ENCODE measurements at regions not wholly inside any gene's neighbourhood (a gene's known extent, or its start where the extent isn't known, plus 50 kb on each side); places are given as distances from the start of the nearest gene placed in this dataset.
"Not testable (repeated sequence)": the region's sequence is repeated elsewhere in the genome, so short reads cannot be mapped to it uniquely, and the experiment has no call there.

DNA sequence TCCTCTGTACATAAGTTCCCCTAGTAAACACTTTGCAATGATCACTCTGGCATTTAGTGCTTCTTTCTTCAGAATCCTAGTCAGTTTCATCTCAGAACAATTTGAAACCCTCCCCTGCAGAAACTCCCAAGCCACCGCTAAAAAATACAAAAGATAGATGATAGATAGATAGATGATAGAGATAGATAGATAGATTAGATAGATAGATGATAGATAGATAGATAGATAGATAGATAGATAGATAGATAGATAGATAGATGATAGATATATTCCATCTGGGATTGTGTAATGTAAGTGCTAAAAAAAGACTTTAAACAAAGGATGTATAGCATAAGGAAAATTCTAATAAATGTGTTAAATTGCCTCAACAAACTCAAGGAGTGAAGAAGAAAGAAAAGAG lies 212.6 kb upstream of the POGK start:
- no peak for DNase-seq (ENCODE audit: low read depth)

DNA sequence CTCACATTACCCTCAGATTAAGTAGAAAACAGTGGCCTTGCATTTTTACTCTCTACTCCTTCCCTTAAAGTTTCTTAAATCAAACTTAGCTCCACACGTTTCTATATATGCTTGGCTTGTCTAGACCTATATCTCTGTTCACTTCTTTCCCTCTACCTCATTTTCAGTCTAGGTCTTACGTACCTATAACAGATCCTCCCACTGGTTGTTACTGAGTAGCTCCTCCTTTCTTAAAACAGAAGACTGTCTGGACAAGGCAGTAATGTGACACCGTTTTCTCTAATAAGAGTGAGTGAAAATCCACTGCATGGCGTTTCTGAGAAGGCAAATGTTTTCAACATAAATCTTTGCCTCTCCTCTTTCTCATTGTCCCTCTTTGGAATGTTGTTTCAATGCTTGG lies 211.7 kb upstream of the POGK start:
- DNase-seq (ENCODE audit: low read depth) = no peak

DNA sequence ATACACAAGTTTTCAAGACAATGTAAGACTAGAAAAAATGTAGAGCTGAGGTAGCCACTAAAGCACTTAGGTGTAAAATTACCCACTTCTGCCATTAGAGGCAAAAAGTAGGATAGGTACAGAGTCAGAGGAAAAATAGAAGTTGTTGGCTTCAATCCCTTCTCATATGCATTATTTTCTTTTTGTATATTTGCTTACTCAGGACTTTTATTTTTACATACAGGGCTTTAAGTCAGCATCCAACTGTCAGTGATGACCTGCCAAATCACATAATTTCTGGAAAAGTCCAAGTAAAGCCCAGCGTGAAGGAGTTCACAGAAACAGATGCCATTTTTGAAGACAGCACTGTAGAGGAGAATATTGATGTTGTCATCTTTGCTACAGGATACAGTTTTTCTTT lies 211.0 kb upstream of the POGK start:
- no peak for DNase-seq (ENCODE audit: low read depth)

DNA sequence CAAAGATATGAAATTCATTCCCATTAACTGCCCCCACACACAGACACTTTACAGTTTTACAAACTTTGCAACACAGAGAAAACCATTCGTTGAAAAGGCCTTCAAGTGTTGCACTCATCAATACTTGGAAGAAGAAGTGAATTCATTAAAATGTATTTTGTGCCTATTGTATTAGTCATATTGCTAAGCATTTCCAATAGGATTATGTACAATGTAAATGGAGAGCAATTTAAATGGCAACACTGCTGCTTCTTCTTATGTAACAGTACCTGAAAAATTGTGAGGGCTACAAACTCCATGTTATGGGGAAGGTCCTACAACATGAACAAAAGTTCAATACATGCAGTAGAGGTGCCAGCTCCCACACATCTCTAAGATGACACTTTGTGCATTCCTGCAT lies 209.3 kb upstream of the POGK start:
- no peak for DNase-seq (ENCODE audit: low read depth)

DNA sequence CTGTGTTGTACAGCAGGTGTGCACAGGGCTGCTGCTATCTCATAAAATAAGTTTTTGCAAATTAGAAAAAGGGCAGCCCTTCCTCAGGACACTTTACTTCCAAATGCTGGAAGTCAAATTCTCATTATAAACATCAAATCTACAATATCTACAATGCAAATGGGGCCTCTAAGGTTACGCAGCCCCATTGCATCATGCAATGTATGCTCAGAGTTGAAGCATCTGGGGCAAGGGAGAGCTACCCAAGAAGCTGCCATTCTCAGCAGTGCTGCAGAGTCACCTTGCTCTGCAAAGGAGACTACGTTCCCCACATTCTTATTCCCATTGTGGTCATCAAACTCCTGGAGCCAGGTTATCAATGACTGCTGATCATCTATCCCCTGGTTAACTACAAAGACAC lies 208.9 kb upstream of the POGK start:
- no peak for DNase-seq (ENCODE audit: low read depth)

DNA sequence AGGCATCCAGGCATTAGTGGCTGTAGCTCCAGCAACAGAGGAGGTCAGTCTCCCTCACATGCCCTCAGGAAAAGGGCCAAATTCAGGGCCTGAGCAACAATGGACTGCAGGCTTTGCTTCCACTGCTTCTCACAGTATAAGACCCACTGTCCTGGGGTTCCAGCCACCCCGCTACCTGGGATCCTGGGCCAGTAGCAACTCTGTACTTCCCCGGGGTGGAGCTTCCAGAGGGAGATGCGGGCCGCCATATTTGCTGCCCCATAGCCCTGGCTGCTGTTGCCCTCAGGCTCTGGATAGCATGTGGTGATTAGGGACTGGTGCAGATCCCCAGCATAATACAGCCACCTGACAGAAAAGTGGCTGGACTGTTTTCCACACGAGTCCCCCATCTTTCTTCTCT lies 201.1 kb upstream of the POGK start:
- no peak for DNase-seq (ENCODE audit: low read depth)

DNA sequence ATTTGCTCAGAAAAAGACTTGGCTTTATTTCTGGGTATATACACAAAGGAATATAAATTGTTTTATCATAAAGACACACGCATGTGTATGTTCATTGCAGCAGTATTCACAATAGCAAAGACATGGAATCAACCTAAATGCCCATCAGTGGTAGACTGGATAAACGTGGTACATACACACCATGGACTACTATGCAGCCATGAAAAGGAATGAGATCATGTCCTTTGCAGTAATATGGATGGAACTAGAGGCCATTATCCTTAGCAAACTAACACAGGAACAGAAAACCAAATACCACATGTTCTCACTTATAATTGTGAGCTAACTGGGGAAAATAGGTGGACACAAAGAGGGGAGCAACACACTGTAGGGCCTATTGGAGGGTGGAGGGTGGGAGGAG lies 182.0 kb upstream of the POGK start:
- DNase-seq (ENCODE audit: low read depth) = not testable (repeated sequence)

DNA sequence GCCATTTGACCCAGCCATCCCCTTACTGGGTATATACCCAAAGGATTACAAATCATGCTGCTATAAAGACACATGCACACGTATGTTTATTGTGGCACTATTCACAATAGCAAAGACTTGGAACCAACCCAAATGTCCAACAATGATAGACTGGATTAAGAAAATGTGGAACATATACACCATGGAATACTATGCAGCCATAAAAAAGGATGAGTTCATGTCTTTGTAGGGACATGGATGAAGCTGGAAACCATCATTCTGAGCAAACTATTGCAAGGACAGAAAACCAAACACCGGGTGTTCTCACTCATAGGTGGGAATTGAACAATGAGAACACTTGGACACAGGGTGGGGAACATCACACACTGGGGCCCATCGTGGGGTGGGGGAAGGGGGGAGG lies 172.5 kb upstream of the POGK start:
- DNase-seq (ENCODE audit: low read depth) = not testable (repeated sequence)

DNA sequence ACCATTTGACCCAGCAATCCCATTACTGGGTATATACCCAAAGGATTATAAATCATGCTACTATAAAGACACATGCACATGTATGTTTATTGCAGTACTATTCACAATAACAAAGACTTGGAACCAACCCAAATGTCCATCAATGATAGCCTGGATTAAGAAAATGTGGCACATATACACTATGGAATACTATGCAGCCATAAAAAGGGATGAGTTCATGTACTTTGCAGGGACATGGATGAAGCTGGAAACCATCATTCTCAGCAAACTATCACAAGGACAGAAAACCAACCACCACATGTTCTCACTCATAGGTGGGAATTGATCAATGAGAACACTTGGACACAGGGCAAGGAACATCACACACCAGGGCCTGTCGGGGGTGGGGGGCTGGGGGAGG lies 171.7 kb upstream of the POGK start:
- not testable (repeated sequence) for DNase-seq (ENCODE audit: low read depth)

DNA sequence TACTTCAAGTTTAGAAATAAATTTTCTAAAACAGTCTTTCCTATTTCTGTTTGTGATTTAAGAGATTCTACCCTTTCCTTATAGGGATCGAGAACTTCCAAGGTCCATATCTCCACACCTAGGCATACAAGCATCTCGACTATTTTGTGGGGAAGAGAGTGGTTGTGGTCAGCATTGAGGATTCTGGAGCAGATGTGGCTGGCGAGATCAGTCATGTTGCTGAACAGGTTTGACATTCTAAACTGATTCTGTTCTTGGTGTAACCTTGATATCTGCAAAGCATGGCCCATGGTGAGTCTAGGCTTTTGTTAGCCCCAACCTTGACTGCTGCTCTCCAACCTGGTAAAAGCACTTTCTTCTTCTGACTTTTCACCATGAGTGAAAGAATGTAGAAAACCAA lies 167.6 kb upstream of the POGK start:
- no peak for DNase-seq (ENCODE audit: low read depth)

DNA sequence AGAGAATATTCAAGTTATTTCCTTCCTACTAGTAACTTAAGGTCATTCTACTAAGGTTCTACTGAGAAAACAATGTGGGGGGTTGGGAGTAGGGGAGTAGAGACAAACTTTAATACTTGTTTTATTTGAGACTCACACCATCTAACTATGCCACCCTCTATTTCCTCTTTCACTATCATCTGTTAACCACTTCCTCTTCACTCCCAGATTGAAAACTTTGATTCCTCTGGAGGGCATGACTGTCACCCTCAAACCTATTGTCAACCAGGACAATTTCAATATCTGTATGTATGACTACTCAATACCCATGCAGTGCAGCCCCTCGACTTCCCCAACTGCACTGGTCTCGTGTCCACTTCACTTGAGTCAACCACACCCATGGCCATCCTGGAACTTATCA lies 165.6 kb upstream of the POGK start:
- no peak for DNase-seq (ENCODE audit: low read depth)

DNA sequence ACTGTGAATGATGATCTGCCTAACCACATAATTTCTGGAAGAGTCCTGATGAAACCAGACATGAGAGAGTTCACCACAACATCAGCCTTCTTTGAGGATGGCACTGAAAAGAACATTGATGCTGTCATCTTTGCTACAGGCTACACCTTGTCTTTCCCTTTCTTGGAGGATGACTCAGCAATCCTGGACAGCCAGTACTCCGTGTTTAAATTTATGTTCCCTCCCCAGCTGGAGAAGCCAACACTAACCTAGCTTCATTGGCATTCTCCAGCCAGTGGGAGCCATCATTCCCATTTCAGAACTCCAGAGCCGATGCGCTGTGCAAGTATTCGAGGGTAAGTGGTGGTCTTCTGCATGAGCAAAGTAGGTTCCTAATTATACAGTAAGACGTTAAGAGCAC lies 164.1 kb upstream of the POGK start:
- DNase-seq (ENCODE audit: low read depth) = no peak

DNA sequence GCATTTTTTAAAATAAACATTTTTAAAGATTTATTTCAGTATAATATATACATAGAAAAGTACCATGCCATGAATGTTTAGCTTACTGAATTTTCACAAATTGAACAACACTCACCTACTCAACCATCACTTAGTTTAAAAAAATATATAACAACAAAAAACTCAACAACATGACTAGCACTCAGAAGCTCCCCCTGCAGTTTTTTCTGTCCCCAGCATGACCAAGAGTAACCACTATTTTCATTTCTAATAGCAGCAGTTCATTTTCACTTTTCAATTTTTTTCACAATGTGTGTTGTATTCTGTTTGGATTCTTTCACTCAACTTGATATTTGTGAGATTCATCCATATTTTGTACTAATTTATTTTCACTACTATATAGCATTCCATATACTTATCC lies 162.3 kb upstream of the POGK start:
- no peak for DNase-seq (ENCODE audit: low read depth)

DNA sequence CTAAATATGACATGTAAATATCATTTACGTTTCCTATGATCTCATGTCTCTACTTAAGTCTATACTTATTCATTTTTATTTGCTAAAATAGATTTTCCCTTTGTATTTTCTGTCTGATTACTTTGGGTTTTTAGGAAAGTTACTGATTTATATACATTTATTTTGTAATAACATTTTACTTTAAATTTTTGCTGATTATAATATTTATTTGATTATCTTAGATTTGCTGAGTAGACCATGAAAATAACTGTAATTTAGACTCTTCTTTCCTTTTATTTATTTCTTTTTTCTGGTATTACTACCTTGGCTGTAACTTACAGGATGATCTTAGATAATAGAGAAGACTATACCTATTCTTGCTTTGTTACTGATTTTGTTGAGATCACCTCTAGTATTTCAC lies 159.9 kb upstream of the POGK start:
- DNase-seq (ENCODE audit: low read depth) = no peak

DNA sequence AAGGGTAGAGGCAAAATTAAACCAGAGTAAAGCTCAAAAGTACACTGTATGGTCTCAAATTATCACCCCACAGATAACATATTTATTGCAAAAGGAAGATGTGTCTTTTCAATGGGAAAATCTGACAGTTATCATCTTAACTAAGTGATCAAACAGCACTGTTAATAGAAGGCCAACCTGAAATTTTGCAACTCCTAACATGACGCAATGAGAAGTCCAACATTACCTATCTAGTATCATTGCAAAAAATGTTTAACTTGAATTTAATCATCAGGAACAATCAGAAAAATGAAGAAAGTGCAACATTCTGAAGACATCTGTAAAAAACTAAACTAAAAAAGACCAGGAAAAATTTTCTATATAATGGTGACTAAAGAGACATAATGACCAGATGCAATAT lies 156.7 kb upstream of the POGK start:
- no peak for DNase-seq (ENCODE audit: low read depth)

DNA sequence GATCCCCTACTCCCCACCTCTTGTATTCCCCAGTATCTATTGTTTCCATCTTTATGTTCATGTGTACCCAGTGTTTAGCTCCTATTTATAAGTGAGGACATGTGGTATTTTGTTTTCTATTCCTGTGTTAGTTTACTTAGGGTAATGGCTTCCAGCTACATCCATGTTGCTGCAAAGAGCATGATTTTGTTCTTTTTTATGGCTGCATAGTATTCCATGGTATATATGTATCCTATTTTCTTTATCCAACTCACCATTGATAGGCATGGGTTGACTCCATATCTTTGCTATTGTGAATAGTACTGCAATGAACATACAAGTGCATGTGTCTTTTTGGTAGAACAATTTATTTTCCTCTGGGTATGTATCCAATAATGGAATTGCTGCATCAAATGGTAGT lies 154.6 kb upstream of the POGK start:
- DNase-seq (ENCODE audit: low read depth) = not testable (repeated sequence)

DNA sequence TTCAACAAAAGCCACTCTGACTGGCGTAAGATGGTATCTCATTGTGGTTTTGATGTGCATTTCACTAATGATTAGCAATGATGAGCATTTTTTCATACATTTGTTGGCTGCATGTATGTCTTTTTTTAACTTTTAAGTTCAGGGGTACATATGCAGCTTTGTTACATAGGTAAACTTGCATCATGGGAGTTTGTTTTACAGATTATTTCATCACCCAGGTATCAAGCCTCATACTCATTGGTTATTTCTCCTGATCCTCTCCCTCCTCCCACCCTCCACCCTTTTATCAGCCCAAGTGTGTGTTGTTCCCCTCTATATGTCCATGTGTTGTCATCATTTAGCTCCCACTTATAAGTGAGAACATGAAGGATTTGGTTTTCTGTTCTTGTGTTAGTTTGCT lies 154.1 kb upstream of the POGK start:
- no peak for DNase-seq (ENCODE audit: low read depth)

DNA sequence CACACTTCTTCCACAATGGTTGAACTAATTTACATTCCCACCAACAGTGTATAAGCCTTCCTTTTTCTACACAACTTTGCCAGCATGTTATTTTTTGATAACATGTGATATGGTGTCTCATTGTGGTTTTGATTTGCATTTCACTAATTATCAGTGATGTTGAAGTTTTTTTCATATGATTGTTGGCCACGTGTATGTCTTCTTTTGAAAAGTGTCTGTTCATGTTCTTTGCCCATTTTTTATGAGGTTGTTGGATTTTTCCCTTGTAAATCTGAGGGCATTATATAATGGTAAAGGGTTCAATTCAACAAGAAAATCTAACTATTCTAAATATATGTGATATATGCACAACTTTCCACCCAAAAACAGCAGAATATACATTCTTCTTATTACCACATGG lies 153.4 kb upstream of the POGK start:
- not testable (repeated sequence) for DNase-seq (ENCODE audit: low read depth)

DNA sequence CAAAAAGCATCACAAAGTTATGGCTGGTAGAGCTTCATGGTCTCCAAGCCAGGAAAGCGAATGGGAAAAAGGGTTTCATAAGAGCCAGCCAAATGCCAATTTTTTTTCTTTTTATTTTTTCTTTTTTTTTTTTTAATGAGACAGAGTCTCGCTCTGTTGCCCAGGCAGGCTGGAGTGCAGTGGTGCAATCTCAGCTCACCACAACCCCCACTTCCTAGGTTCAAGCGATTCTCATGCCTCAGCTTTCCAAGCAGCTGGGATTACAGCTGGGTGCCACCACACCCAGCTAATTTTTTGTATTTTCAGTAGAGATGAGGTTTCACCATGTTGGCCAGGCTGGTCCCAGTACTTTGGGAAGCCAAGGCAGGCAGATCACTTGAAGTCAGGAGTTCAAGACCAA lies 148.7 kb upstream of the POGK start:
- DNase-seq (ENCODE audit: low read depth) = not testable (repeated sequence)

DNA sequence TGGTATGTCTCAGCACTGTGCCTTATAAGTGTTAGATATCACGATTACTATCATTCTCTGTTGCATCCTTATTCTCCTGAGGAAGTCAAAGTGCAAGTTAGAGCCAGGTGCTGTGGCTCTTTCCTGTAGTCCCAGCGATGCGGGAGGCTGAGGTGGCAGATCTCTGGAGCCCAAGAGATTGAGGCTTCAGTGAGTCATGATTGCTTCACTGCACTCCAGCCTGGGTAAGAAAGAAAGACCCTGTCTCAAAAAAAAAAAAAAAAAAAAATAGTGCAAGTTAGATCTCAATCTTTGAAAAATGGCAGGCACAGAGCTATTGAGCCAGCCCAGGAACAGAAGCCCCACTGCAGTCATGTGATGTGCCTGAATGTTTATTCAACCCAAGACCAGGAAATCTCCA lies 147.8 kb upstream of the POGK start:
- no peak for DNase-seq (ENCODE audit: low read depth)

DNA sequence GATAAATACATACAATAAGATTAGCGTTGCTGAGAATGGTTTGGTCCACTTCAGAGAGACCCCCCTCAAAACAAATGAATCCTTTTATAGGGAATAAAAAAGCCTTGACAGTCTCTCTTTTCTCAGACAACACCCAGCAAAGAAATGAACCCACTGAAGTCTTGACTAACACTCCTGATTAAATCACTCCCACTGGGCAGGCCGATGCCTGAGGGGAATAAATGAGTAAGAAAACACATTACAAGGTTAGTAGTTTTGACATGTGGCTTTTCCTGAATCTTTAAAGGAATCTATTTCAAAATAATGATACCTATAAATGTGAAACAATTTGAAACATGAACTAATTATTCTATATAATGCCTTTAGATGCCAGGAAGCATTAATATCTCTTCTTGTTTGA lies 146.9 kb upstream of the POGK start:
- DNase-seq (ENCODE audit: low read depth) = no peak

DNA sequence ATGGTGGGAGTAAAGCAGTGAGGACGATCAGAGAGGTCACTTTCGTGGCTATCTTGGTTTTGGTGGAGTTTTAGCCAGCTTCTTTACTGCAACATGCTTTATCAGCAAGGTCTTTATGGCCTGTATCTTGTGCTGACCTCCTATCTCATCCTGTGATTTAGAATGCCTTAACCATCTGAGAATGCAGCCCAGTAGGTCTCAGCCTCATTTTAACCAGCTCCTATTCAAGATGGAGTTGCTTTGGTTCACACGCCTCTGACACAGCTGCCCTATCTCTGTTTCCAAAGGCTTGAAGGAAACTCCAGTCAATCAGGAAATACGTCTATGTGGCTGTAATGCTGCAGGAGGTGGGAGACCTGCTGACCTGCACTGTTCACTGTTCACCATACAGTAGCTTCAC lies 146.1 kb upstream of the POGK start:
- DNase-seq (ENCODE audit: low read depth) = no peak

DNA sequence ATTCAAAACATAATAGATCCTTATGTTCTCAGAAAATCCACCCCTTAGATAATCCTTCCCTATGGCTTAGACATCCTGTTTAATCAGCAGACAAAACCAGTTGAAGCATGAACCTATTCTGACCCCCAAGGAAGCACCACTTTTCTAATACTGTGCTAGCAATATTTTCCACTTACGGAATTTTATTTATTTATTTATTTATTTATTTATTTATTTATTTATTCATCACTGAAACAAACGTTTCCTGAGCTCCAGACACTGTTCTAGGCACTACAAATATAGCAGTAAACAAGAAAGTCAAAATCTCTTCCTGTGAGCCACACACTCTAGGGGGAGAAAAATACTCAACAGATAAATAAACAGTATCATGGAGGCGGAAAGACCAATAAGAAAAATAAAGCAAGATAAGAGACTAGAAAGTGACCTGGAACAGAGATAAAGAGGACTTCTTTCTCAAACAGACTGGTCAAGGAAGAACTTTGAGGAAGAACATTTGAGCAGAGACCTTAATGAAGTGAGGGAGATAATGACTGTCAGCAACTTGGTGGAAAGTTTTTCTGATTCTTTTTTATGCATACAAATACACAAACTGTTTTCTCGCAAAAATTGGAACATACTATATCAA lies 145.5 kb upstream of the POGK start:
- no peak for DNase-seq (ENCODE audit: low read depth)

DNA sequence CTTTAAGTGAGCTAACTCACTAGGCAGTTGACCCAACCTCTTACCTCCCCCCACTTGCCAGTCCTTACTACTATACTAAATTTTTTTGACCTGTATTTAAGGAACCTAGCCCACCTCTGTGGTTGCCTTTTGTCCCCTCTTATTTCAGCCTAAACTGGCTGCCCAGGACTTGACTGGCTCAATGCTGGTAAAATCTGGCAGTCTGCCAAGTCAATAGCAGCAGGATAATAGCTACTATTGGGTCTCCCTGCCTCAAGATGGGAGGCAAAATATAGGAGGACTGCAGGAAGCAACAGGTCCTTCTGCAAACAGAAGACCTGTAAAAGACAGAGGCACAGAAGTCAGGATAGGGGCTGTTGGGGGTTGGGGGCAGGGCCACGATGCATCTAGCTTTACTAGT lies 144.2 kb upstream of the POGK start:
- DNase-seq (ENCODE audit: low read depth) = no peak

DNA sequence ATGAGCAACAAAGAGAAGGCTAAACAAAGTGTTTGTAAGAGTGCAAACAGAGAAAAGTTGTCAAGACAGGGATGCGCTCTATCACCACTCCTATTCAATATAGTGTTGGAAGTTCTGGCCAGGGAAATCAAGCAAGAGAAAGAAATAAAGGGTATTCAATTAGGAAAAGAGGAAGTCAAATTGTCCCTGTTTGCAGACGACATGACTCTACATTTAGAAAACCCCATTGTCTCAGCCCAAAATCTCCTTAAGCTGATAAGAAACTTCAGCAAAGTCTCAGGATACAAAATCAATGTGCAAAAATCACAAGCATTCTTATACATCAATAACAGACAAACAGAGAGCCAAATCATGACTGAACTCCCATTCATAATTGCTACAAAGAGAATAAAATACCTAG lies 143.4 kb upstream of the POGK start:
- not testable (repeated sequence) for DNase-seq (ENCODE audit: low read depth)
